GM18873 (cell line): ENCODE measurements at regions not wholly inside any gene's neighbourhood (a gene's known extent, or its start where the extent isn't known, plus 50 kb on each side); places are given as distances from the start of the nearest gene placed in this dataset.
"Not testable (repeated sequence)": the region's sequence is repeated elsewhere in the genome, so short reads cannot be mapped to it uniquely, and the experiment has no call there.

Source experiments
- ATAC-seq: cut with Tn5 transposase; IDR thresholded peaks from one replicate; pipeline ENCODE4 v1.9.1; 2021; ENCODE audit warnings: mild to moderate bottlenecking, moderate library complexity, moderate number of reproducible peaks; ENCODE audit not compliant: unreplicated experiment, low FRiP score

GRCh38 chr22:48084041-48084728, 1321.7 kb downstream of the TBC1D22A start:
- no peak for ATAC-seq

- no peak for ATAC-seq
Measured at GRCh38 chr22:48083502-48083901, 1321.1 kb downstream of the TBC1D22A start.

- no peak for ATAC-seq
Measured at GRCh38 chr22:48082284-48082683, 1319.8 kb downstream of the TBC1D22A start.

GRCh38 chr22:48081281-48081680, 1318.8 kb downstream of the TBC1D22A start:
- no peak for ATAC-seq

- no peak for ATAC-seq
Measured at GRCh38 chr22:48080316-48081165, 1318.1 kb downstream of the TBC1D22A start.

- ATAC-seq: no peak
Measured at GRCh38 chr22:48079505-48080290, 1317.2 kb downstream of the TBC1D22A start.

GRCh38 chr22:48078825-48079224, 1316.4 kb downstream of the TBC1D22A start:
- no peak for ATAC-seq

- no peak for ATAC-seq
Measured at GRCh38 chr22:48077699-48078098, 1315.2 kb downstream of the TBC1D22A start.

GRCh38 chr22:48076008-48076407, 1313.6 kb downstream of the TBC1D22A start:
- no peak for ATAC-seq

GRCh38 chr22:48075604-48076003, 1313.2 kb downstream of the TBC1D22A start:
- ATAC-seq: no peak

- ATAC-seq: no peak
Measured at GRCh38 chr22:48072777-48073176, 1310.3 kb downstream of the TBC1D22A start.

- ATAC-seq: no peak
Measured at GRCh38 chr22:48071828-48072227, 1309.4 kb downstream of the TBC1D22A start.

GRCh38 chr22:48071305-48071704, 1308.9 kb downstream of the TBC1D22A start:
- no peak for ATAC-seq

- ATAC-seq: no peak
Measured at GRCh38 chr22:48070760-48071159, 1308.3 kb downstream of the TBC1D22A start.

GRCh38 chr22:48070083-48070482, 1307.6 kb downstream of the TBC1D22A start:
- ATAC-seq: no peak

GRCh38 chr22:48069256-48069655, 1306.8 kb downstream of the TBC1D22A start:
- ATAC-seq: no peak

- no peak for ATAC-seq
Measured at GRCh38 chr22:48068323-48068885, 1306.0 kb downstream of the TBC1D22A start.

GRCh38 chr22:48065892-48066291, 1303.4 kb downstream of the TBC1D22A start:
- no peak for ATAC-seq

GRCh38 chr22:48061726-48062125, 1299.3 kb downstream of the TBC1D22A start:
- ATAC-seq: no peak

- ATAC-seq: no peak
Measured at GRCh38 chr22:48060266-48060665, 1297.8 kb downstream of the TBC1D22A start.

GRCh38 chr22:48059521-48059920, 1297.1 kb downstream of the TBC1D22A start:
- not testable (repeated sequence) for ATAC-seq
